Ishikawa (cell line): ENCODE measurements at regions not wholly inside any gene's neighbourhood (a gene's known extent, or its start where the extent isn't known, plus 50 kb on each side); places are given as distances from the start of the nearest gene placed in this dataset.

Source experiments
- CEBPB ChIP-seq: IDR thresholded peaks from 2 replicates; pipeline ENCODE4 v1.6.1; 2012
- CREB1 ChIP-seq: IDR thresholded peaks from 2 replicates; pipeline ENCODE4 v1.6.1; 2012; ENCODE audit warnings: low read depth
- EP300 ChIP-seq: IDR thresholded peaks from 2 replicates; pipeline ENCODE4 v1.6.1; 2012; ENCODE audit warnings: borderline replicate concordance
- FOXM1 ChIP-seq: IDR thresholded peaks from 2 replicates; pipeline ENCODE4 v1.6.1; 2012; ENCODE audit warnings: low read depth, borderline replicate concordance
- NFIC ChIP-seq: IDR thresholded peaks from 2 replicates; pipeline ENCODE4 v1.6.1; 2012
- RAD21 ChIP-seq: IDR thresholded peaks from 2 replicates; pipeline ENCODE4 v1.6.1; 2012; ENCODE audit warnings: low read depth
- TAF1 ChIP-seq: IDR thresholded peaks from 2 replicates; pipeline ENCODE4 v1.6.1; 2012; ENCODE audit warnings: low read depth, mild to moderate bottlenecking
- TCF12 ChIP-seq: IDR thresholded peaks from 2 replicates; pipeline ENCODE4 v1.6.1; 2012; ENCODE audit warnings: low read depth
- TEAD4 ChIP-seq: IDR thresholded peaks from 2 replicates; pipeline ENCODE4 v1.6.1; 2012
- USF1 ChIP-seq: IDR thresholded peaks from 2 replicates; pipeline ENCODE4 v1.6.1; 2012
- YY1 ChIP-seq: IDR thresholded peaks from 2 replicates; pipeline ENCODE4 v1.6.1; 2012; ENCODE audit warnings: low read depth
- ZBTB7A ChIP-seq: IDR thresholded peaks from 2 replicates; pipeline ENCODE4 v1.6.1; 2012; ENCODE audit warnings: low read depth
- TF ChIP-seq, protein P1 (sequence below): IDR thresholded peaks from 2 replicates; pipeline ENCODE4 v1.6.1; 2012
- TF ChIP-seq, protein P2 (sequence below): IDR thresholded peaks from 2 replicates; pipeline ENCODE4 v1.6.1; 2012; ENCODE audit warnings: low read depth, mild to moderate bottlenecking

DNA sequence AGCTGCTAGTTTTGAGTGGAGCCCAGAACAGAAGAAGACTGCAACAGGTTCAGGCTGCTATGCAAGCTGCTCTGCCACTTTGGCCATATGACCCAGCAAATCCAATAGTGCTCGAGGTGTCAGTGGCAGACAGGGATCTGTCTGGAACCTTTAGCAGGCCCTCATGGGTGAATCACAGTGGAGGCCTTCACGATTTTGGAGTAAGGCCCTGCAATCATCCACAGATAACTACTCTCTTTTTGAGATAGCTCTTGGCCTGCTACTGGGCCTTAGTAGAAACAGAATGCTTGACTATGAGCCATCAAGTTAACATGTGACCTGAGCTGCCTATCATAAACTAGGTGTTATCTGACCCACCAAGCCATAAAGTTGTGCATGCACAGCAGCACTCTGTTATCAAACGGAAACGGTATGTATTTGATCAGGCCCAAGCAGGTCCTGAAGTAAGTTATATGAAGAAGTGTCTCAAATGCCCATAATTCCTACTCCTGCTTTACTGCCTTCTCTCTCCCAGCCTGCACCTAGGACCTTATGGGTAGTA is 116.9 kb upstream of the CCDC196 start:
- TF ChIP-seq, protein P1, sequence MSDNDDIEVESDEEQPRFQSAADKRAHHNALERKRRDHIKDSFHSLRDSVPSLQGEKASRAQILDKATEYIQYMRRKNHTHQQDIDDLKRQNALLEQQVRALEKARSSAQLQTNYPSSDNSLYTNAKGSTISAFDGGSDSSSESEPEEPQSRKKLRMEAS: no peak
- TF ChIP-seq TAF1 (no peak), YY1 (no peak), FOXM1 (no peak), NFIC (no peak), CEBPB (no peak), EP300 (no peak), RAD21 (no peak), CREB1 (no peak), TCF12 (no peak), TEAD4 (no peak), USF1 (no peak), ZBTB7A (no peak)
- TF ChIP-seq, protein P2, sequence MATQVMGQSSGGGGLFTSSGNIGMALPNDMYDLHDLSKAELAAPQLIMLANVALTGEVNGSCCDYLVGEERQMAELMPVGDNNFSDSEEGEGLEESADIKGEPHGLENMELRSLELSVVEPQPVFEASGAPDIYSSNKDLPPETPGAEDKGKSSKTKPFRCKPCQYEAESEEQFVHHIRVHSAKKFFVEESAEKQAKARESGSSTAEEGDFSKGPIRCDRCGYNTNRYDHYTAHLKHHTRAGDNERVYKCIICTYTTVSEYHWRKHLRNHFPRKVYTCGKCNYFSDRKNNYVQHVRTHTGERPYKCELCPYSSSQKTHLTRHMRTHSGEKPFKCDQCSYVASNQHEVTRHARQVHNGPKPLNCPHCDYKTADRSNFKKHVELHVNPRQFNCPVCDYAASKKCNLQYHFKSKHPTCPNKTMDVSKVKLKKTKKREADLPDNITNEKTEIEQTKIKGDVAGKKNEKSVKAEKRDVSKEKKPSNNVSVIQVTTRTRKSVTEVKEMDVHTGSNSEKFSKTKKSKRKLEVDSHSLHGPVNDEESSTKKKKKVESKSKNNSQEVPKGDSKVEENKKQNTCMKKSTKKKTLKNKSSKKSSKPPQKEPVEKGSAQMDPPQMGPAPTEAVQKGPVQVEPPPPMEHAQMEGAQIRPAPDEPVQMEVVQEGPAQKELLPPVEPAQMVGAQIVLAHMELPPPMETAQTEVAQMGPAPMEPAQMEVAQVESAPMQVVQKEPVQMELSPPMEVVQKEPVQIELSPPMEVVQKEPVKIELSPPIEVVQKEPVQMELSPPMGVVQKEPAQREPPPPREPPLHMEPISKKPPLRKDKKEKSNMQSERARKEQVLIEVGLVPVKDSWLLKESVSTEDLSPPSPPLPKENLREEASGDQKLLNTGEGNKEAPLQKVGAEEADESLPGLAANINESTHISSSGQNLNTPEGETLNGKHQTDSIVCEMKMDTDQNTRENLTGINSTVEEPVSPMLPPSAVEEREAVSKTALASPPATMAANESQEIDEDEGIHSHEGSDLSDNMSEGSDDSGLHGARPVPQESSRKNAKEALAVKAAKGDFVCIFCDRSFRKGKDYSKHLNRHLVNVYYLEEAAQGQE: no peak
